ENCODE measurements at regions not wholly inside any gene's neighbourhood (a gene's known extent, or its start where the extent isn't known, plus 50 kb on each side); places are given as distances from the start of the nearest gene placed in this dataset.

- no peak overlapping the region for H3K9ac ChIP-seq
- H3K27me3 ChIP-seq (ENCODE audit: control insufficient read depth, insufficient read depth, low read length), result no peaks in the 10 kb centered on the region
- no peak overlapping the region for H3K4me2 ChIP-seq (ENCODE audit: low read length)
- no peaks in the 10 kb centered on the region for H3K4me1 ChIP-seq
- H3K79me2 ChIP-seq, result no peaks in the 10 kb centered on the region
- no peaks in the 10 kb centered on the region for H3K9me3 ChIP-seq (ENCODE audit: control insufficient read depth, low read length)
- no peak for TF ChIP-seq CTCF (IDR thresholded peaks at IDR 0.05)
- H3K4me3 ChIP-seq (ENCODE audit: low read depth, low read length), result no peak overlapping the region
- H2AFZ ChIP-seq, result no peak overlapping the region
- no peaks in the 10 kb centered on the region for H3K36me3 ChIP-seq (ENCODE audit: control insufficient read depth, insufficient read depth, low read length)
- H3K27ac ChIP-seq, result no peak overlapping the region
Measured at GRCh38 chr2:153077311-153077710, 358.9 kb downstream of the ARL6IP6 start.

GRCh38 chr2:153074207-153074606 lies 355.8 kb downstream of the ARL6IP6 start:
- H3K27me3 ChIP-seq (ENCODE audit: control insufficient read depth, insufficient read depth, low read length), result no peaks in the 10 kb centered on the region
- no peaks in the 10 kb centered on the region for H3K9me3 ChIP-seq (ENCODE audit: control insufficient read depth, low read length)
- H3K27ac ChIP-seq, result no peak overlapping the region
- H3K4me2 ChIP-seq (ENCODE audit: low read length), result no peak overlapping the region
- no peaks in the 10 kb centered on the region for H3K4me1 ChIP-seq
- H3K36me3 ChIP-seq (ENCODE audit: control insufficient read depth, insufficient read depth, low read length), result no peaks in the 10 kb centered on the region
- no peaks in the 10 kb centered on the region for H3K79me2 ChIP-seq
- H3K4me3 ChIP-seq (ENCODE audit: low read depth, low read length), result no peak overlapping the region
- no peak overlapping the region for H3K9ac ChIP-seq
- no peak for TF ChIP-seq CTCF (IDR thresholded peaks at IDR 0.05)
- H2AFZ ChIP-seq, result no peak overlapping the region

GRCh38 chr2:153072813-153073212 lies 354.4 kb downstream of the ARL6IP6 start:
- Histone ChIP-seq H3K9me3 (ENCODE audit: control insufficient read depth, low read length) (no peaks in the 10 kb centered on the region), H3K4me1 (no peaks in the 10 kb centered on the region), H3K36me3 (ENCODE audit: control insufficient read depth, insufficient read depth, low read length) (no peaks in the 10 kb centered on the region), H3K4me3 (ENCODE audit: low read depth, low read length) (no peak overlapping the region), H2AFZ (no peak overlapping the region), H3K79me2 (no peaks in the 10 kb centered on the region), H3K9ac (no peak overlapping the region), H3K27ac (no peak overlapping the region), H3K4me2 (ENCODE audit: low read length) (no peak overlapping the region), H3K27me3 (ENCODE audit: control insufficient read depth, insufficient read depth, low read length) (no peaks in the 10 kb centered on the region)
- no peak for TF ChIP-seq CTCF (IDR thresholded peaks at IDR 0.05)

- H3K36me3 ChIP-seq (ENCODE audit: control insufficient read depth, insufficient read depth, low read length), result no peaks in the 10 kb centered on the region
- no peaks in the 10 kb centered on the region for H3K27me3 ChIP-seq (ENCODE audit: control insufficient read depth, insufficient read depth, low read length)
- H3K79me2 ChIP-seq, result no peaks in the 10 kb centered on the region
- no peak overlapping the region for H3K4me2 ChIP-seq (ENCODE audit: low read length)
- H3K4me3 ChIP-seq (ENCODE audit: low read depth, low read length), result no peak overlapping the region
- H3K9ac ChIP-seq, result no peak overlapping the region
- H3K27ac ChIP-seq, result no peak overlapping the region
- no peak overlapping the region for H2AFZ ChIP-seq
- no peak for TF ChIP-seq CTCF (IDR thresholded peaks at IDR 0.05)
- no peaks in the 10 kb centered on the region for H3K9me3 ChIP-seq (ENCODE audit: control insufficient read depth, low read length)
- H3K4me1 ChIP-seq, result no peaks in the 10 kb centered on the region
Measured at GRCh38 chr2:153072077-153072476, 353.7 kb downstream of the ARL6IP6 start.

GRCh38 chr2:153071090-153071489 lies 352.7 kb downstream of the ARL6IP6 start:
- no peak overlapping the region for H2AFZ ChIP-seq
- no peaks in the 10 kb centered on the region for H3K4me1 ChIP-seq
- no peak overlapping the region for H3K27ac ChIP-seq
- no peak for TF ChIP-seq CTCF (IDR thresholded peaks at IDR 0.05)
- no peaks in the 10 kb centered on the region for H3K27me3 ChIP-seq (ENCODE audit: control insufficient read depth, insufficient read depth, low read length)
- H3K4me3 ChIP-seq (ENCODE audit: low read depth, low read length), result no peak overlapping the region
- no peak overlapping the region for H3K9ac ChIP-seq
- H3K36me3 ChIP-seq (ENCODE audit: control insufficient read depth, insufficient read depth, low read length), result no peaks in the 10 kb centered on the region
- no peaks in the 10 kb centered on the region for H3K9me3 ChIP-seq (ENCODE audit: control insufficient read depth, low read length)
- no peaks in the 10 kb centered on the region for H3K79me2 ChIP-seq
- H3K4me2 ChIP-seq (ENCODE audit: low read length), result no peak overlapping the region

Data from parathyroid adenoma (tissue), 2 donors.